ENCODE measurements at regions not wholly inside any gene's neighbourhood (a gene's known extent, or its start where the extent isn't known, plus 50 kb on each side); places are given as distances from the start of the nearest gene placed in this dataset.

GRCh38 chr1:195345149-195345548 is 1263.1 kb downstream of the KCNT2 start (continued):
- TF ChIP-seq CTCF (IDR thresholded peaks at IDR 0.05 in 2 of 3, conservative IDR thresholded peaks at IDR 0.05 in 1 of 3; ENCODE audit: borderline replicate concordance in 1 of 3, insufficient read depth in 1 of 3, low read depth in 2 of 3, low read length in 2 of 3) (peak; percentile 44 to 60 (median 50); a peak in 5 of 6 replicates), EZH2 (IDR thresholded peaks at IDR 0.05) (no peak), REST (IDR thresholded peaks at IDR 0.05; ENCODE audit: low read depth) (no peak)

- BruUV-seq (replicated peaks): no TSS peak
Measured at GRCh38 chr1:195337646-195338045, 1270.6 kb downstream of the KCNT2 start.

More at GRCh38 chr1:195337646-195338045, 1270.6 kb downstream of the KCNT2 start:
- DNase-seq (ENCODE audit: low read depth, low spot score) (no peak), ATAC-seq (no peak)
- Histone ChIP-seq H3K9ac (ENCODE audit: low read length) (no peak overlapping the region), H2AFZ (ENCODE audit: low read depth, low read length, poor library complexity, severe bottlenecking) (no peak overlapping the region), H3K36me3 (ENCODE audit: control insufficient read depth in 1 of 2, insufficient read depth in 2 of 2, low read length in 2 of 2) (no peaks in the 10 kb centered on the region), H3K27ac (ENCODE audit: low read depth, low read length) (no peak overlapping the region), H3K4me3 (replicated peaks in 1 of 2; ENCODE audit: low read depth in 1 of 2, low read length in 2 of 2) (no peak overlapping the region), H4K20me1 (ENCODE audit: insufficient read depth) (no peaks in the 10 kb centered on the region), H3K4me2 (ENCODE audit: low read length) (no peak overlapping the region), H3K9me2 (ENCODE audit: insufficient read depth) (peaks cover 6% of the 10 kb centered on the region; the same call in 1 of the 2 replicates), H3K9me3 (ENCODE audit: control insufficient read depth in 1 of 2, insufficient read depth in 1 of 2, low read depth in 1 of 2, low read length in 2 of 2) (no peaks in the 10 kb centered on the region), H3K4me1 (ENCODE audit: control insufficient read depth in 1 of 2, insufficient read depth in 2 of 2, low read length in 2 of 2) (no peaks in the 10 kb centered on the region), H3K27me3 (ENCODE audit: insufficient read depth, low read length) (no peaks in the 10 kb centered on the region), H3K79me2 (ENCODE audit: insufficient read depth, low read length) (no peaks in the 10 kb centered on the region)
- intact Hi-C loops (cut with micrococcal nuclease): no loop called here
- no peak for TF ChIP-seq ZBTB33 (IDR thresholded peaks at IDR 0.05; ENCODE audit: extremely low read depth, insufficient replicate concordance, low read length)
- TF ChIP-seq RAD21 (IDR thresholded peaks at IDR 0.05; ENCODE audit: low read depth): no peak
- no peak for TF ChIP-seq CTCF (IDR thresholded peaks at IDR 0.05 in 2 of 3, conservative IDR thresholded peaks at IDR 0.05 in 1 of 3; ENCODE audit: borderline replicate concordance in 1 of 3, insufficient read depth in 1 of 3, low read depth in 2 of 3, low read length in 2 of 3)
- no peak for TF ChIP-seq ZFX (IDR thresholded peaks at IDR 0.05)
- TF ChIP-seq CBX3 (IDR thresholded peaks at IDR 0.05; ENCODE audit: low read depth): no peak
- TF ChIP-seq TCF7L2 (IDR thresholded peaks at IDR 0.05; ENCODE audit: borderline replicate concordance, extremely low read depth, insufficient read depth, insufficient read length): no peak
- CTCF ChIA-PET: no interaction called here
- RAD21 ChIA-PET (ENCODE audit: low non-redundant PET in 1 of 2, low total read pairs in 2 of 2, uncharacterized antibody in 2 of 2, unreplicated experiment in 2 of 2): no interaction called here
- POLR2A ChIA-PET: no interaction called here

Data from HCT116 (cell line).